WERI-Rb-1 (cell line): ENCODE measurements at regions not wholly inside any gene's neighbourhood (a gene's known extent, or its start where the extent isn't known, plus 50 kb on each side); places are given as distances from the start of the nearest gene placed in this dataset.

Experiments used
- DNase-seq: peaks from one replicate; pipeline ENCODE4 v3.0.0-alpha.2; 2020
- H3K27ac ChIP-seq: fragments of 250-450 bp; sonication (Bioruptor Pico); 2 replicates; pipeline ENCODE4 v1.5.1; 2020; ENCODE audit warnings: mild to moderate bottlenecking, moderate library complexity
- H3K27me3 ChIP-seq: fragments of 250-450 bp; sonication (Bioruptor Pico); 2 replicates; pipeline ENCODE4 v1.5.1; 2021; ENCODE audit warnings: mild to moderate bottlenecking, low read depth, moderate library complexity; ENCODE audit not compliant: insufficient read depth, severe bottlenecking
- H3K36me3 ChIP-seq: fragments of 250-450 bp; sonication (Bioruptor Pico); 2 replicates; pipeline ENCODE4 v1.5.1; 2020; ENCODE audit warnings: mild to moderate bottlenecking, moderate library complexity
- H3K4me3 ChIP-seq: 2 replicates; pipeline ENCODE4 v1.5.1; 2011; ENCODE audit warnings: low read depth, mild to moderate bottlenecking, control low read depth, low read length
- H3K9me3 ChIP-seq: fragments of 250-450 bp; sonication (Bioruptor Pico); 2 replicates; pipeline ENCODE4 v1.5.1; 2021; ENCODE audit warnings: mild to moderate bottlenecking, moderate library complexity; ENCODE audit not compliant: severe bottlenecking
- TF ChIP-seq, protein P1 (sequence below): IDR thresholded peaks from 2 replicates; pipeline ENCODE4 v1.5.1; 2011; ENCODE audit warnings: low read depth, mild to moderate bottlenecking, control low read depth, inconsistent platforms, low read length

DNA sequence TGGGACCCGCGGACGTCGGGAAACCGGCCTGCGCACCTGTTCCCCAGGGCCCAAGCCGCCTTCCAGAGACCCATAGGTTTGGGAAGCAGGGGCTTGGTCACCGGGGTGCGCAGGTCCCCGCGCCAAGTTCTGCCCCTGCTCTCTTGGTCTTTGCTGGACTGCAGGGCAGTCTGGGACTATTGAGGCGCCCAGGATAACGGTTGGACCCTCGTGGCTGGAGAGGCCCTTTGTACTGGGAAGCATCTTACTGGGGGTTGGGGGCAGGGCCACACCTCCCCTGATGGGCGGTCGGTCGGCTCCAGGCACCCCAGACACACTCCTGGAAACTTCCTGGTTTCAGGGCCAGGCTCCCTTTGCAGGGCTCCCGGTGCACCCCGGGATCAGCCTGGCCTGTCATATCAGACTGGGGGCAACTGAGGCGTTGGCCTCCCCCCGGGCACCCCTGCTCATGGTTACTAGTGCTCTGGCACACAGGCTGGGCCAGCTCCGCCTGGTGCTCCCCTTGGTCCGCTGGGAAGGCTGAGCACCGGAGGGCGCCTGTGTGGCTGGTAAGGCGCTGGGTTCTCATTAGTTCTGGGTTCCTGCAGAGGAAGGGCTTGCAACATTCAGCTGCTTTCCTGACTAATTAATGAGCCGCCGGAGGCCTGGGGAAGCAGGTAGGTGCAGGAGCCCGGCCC, 1250.5 kb downstream of the BRD1 start:
- no peaks in the 10 kb centered on the region for H3K9me3 ChIP-seq
- peaks cover 9% of the 10 kb centered on the region for H3K36me3 ChIP-seq
- H3K4me3 ChIP-seq = no peak overlapping the region
- TF ChIP-seq, protein P1, sequence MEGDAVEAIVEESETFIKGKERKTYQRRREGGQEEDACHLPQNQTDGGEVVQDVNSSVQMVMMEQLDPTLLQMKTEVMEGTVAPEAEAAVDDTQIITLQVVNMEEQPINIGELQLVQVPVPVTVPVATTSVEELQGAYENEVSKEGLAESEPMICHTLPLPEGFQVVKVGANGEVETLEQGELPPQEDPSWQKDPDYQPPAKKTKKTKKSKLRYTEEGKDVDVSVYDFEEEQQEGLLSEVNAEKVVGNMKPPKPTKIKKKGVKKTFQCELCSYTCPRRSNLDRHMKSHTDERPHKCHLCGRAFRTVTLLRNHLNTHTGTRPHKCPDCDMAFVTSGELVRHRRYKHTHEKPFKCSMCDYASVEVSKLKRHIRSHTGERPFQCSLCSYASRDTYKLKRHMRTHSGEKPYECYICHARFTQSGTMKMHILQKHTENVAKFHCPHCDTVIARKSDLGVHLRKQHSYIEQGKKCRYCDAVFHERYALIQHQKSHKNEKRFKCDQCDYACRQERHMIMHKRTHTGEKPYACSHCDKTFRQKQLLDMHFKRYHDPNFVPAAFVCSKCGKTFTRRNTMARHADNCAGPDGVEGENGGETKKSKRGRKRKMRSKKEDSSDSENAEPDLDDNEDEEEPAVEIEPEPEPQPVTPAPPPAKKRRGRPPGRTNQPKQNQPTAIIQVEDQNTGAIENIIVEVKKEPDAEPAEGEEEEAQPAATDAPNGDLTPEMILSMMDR = peak; percentile 60
- H3K27ac ChIP-seq = no peak overlapping the region
- H3K27me3 ChIP-seq = no peaks in the 10 kb centered on the region
- peak; percentile 53 for DNase-seq

DNA sequence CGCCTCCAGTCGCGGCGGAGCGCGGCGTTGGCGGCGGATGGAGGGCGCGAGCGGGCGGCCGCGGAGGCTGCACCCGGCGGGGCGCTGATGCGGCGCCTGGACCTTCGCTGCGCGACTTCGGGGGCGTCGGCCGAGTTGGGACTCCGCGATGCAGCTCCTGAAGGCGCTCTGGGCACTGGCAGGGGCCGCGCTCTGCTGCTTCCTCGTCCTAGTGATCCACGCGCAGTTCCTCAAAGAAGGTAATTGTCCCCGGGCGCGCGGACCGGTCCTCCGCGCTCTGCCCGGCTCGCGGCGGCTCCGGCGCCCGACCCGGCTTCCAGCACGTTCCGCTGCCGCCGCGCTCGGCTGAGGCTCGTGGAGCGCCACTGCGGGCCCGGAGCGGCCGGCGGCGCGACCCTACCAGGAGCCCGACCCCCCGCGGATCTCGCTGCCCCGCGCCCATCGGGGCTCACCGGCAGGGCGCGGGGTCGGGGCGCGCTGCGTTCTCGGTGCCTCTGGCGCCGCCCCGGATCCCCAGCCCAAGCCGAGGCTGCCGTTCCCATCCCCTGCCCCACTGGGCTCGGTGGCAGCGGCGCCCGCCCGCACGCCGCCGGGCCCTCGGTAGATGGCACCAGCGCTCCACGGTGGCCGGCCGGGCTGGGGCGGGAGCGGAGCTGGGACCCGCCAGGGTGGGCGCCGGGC, 1251.2 kb downstream of the BRD1 start:
- Histone ChIP-seq H3K4me3 (peak overlapping the region; percentile 45), H3K27me3 (no peaks in the 10 kb centered on the region), H3K27ac (peak overlapping the region; percentile 61), H3K9me3 (no peaks in the 10 kb centered on the region), H3K36me3 (peaks cover 9% of the 10 kb centered on the region)
- TF ChIP-seq, protein P1 = peak; percentile 76
- DNase-seq = peak; percentile 55

DNA sequence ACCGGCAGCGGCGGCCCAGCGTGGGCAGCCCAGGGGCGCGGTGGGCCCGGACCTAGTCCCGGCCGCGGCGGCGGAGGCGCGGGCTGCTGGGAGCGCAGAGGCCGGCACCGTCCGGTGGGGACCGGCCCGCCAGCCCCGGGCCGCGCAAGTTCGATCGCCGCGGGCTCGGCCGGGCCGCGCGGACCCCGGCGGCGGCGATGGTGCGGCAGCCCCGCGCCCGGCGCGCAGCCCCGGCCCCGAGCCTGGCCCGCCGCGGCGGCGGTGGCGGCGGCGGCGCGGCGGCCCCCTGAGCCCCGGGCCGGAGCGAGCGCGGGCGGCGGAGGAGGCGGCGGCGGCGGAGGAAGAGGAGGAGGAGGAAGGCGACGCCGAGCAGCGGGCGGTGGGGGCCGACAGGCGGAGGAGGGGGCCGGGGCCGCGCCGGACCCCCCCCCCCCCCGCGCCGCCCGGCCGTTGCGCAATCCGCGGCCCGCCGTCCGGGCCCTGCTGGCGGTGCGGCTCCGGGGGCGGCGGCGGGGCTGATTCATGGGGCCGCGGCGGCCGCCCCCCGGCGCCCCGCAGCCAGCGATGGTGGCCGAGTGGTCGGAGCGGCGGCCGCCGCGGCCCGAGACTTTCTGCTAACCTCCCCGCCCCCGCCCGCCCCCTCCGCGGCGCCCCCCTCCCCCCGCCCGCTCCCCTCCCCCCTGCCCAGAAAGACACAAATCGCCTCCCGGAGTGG, 1251.9 kb downstream of the BRD1 start:
- Histone ChIP-seq H3K4me3 (no peak overlapping the region; the same call in 1 of the 2 replicates), H3K9me3 (peaks cover 2% of the 10 kb centered on the region), H3K36me3 (peaks cover 9% of the 10 kb centered on the region), H3K27ac (no peak overlapping the region; the same call in 1 of the 2 replicates), H3K27me3 (no peaks in the 10 kb centered on the region)
- DNase-seq = no peak
- TF ChIP-seq, protein P1 = no peak

- Histone ChIP-seq H3K4me3 (no peak overlapping the region), H3K36me3 (peaks cover 9% of the 10 kb centered on the region), H3K9me3 (peaks cover 6% of the 10 kb centered on the region), H3K27ac (peak overlapping the region; percentile 32), H3K27me3 (no peaks in the 10 kb centered on the region)
- DNase-seq = peak; percentile 80
- TF ChIP-seq, protein P1 = peak; percentile 81
Observed at GRCh38 chr22:48574776-48575617, 1252.7 kb downstream of the BRD1 start.

DNA sequence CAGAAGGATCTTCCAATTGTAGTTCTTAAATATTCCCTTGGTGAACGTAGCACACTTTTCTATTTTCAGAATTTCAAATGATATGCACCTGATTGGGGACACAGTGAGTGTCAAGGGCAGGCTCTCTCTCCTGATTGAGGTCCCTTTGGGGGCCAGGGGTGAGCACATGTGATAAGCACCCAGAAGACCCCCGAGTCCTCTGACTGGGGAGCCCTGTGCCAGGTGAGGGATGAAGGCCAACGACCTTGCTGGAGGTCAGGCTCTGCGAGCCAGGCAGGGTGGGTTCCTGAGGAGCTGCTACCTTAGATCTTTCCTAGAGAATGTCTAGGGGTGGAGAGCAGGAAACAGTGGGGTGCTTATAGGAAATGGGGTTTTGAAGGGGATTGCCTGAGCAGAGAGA, 1253.9 kb downstream of the BRD1 start:
- Histone ChIP-seq H3K36me3 (peaks cover 9% of the 10 kb centered on the region), H3K27me3 (no peaks in the 10 kb centered on the region), H3K27ac (no peak overlapping the region), H3K4me3 (no peak overlapping the region), H3K9me3 (peaks cover 6% of the 10 kb centered on the region)
- DNase-seq = no peak
- TF ChIP-seq, protein P1 = no peak
